Cardiac muscle cell (in vitro differentiated cells and primary cell): ENCODE measurements at regions not wholly inside any gene's neighbourhood (a gene's known extent, or its start where the extent isn't known, plus 50 kb on each side); places are given as distances from the start of the nearest gene placed in this dataset.
A peak's percentile ranks its signal among the peaks of the same experiment; 100 is the strongest.

Experiments used
- DNase-seq, 2 donors: peaks; one replicate each; pipeline versions ENCODE4 v3.0.0 to v3.0.0-alpha.2; 2010 to 2017; ENCODE audit warnings: low read depth in 1 of 2, low spot score in 1 of 2
- H3K27ac ChIP-seq: fragments of 200-600 bp; sonication (generic); 2 replicates; pipeline ENCODE4 v1.5.1; 2016
- H3K27me3 ChIP-seq: fragments of 200-600 bp; sonication (generic); 2 replicates; pipeline ENCODE4 v1.6.0; 2016; ENCODE audit warnings: control low read depth
- H3K36me3 ChIP-seq: fragments of 200-600 bp; sonication (generic); 2 replicates; pipeline ENCODE4 v1.5.1; 2016; ENCODE audit warnings: control low read depth
- H3K4me1 ChIP-seq: fragments of 200-600 bp; sonication (generic); 2 replicates; pipeline ENCODE4 v1.8.1; 2017; ENCODE audit warnings: low read depth, mild to moderate bottlenecking, mixed run types
- H3K4me3 ChIP-seq: fragments of 200-600 bp; sonication (generic); 2 replicates; pipeline ENCODE4 v1.5.1; 2016; ENCODE audit warnings: mild to moderate bottlenecking
- H3K9me3 ChIP-seq: fragments of 200-600 bp; sonication (generic); 2 replicates; pipeline ENCODE4 v1.5.1; 2017; ENCODE audit warnings: low read depth, mild to moderate bottlenecking, control low read depth
- TF ChIP-seq, protein P1 (sequence below): IDR thresholded peaks from 2 replicates; pipeline ENCODE4 v1.5.1; 2012; ENCODE audit warnings: low read depth, mild to moderate bottlenecking, low read length

DNA sequence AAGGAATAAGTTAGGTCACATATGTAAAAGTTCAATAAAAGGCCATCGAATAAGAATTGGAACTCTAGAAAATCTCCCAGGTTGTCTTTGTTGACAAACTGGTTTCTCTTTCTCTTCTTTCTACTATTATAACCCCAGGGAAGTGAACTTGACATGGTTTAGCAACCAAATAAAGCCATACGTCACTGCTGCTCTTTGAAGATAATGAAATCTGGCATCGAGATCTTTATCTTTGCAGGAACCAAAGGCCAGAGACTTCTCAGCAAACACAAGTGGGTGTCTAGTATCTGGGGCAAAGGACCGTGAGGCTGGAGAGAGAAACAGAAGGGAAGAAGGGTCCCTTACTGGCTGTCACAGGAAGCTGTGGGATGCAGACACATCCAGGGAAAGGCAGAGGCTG lies 286.7 kb upstream of the CDYL start:
- H3K4me1 ChIP-seq, result peaks cover 6% of the 10 kb centered on the region
- no peak overlapping the region for H3K4me3 ChIP-seq
- DNase-seq, result no peak
- no peaks in the 10 kb centered on the region for H3K27me3 ChIP-seq
- no peaks in the 10 kb centered on the region for H3K36me3 ChIP-seq
- H3K27ac ChIP-seq, result no peak overlapping the region
- TF ChIP-seq, protein P1, sequence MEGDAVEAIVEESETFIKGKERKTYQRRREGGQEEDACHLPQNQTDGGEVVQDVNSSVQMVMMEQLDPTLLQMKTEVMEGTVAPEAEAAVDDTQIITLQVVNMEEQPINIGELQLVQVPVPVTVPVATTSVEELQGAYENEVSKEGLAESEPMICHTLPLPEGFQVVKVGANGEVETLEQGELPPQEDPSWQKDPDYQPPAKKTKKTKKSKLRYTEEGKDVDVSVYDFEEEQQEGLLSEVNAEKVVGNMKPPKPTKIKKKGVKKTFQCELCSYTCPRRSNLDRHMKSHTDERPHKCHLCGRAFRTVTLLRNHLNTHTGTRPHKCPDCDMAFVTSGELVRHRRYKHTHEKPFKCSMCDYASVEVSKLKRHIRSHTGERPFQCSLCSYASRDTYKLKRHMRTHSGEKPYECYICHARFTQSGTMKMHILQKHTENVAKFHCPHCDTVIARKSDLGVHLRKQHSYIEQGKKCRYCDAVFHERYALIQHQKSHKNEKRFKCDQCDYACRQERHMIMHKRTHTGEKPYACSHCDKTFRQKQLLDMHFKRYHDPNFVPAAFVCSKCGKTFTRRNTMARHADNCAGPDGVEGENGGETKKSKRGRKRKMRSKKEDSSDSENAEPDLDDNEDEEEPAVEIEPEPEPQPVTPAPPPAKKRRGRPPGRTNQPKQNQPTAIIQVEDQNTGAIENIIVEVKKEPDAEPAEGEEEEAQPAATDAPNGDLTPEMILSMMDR, result no peak
- no peaks in the 10 kb centered on the region for H3K9me3 ChIP-seq

DNA sequence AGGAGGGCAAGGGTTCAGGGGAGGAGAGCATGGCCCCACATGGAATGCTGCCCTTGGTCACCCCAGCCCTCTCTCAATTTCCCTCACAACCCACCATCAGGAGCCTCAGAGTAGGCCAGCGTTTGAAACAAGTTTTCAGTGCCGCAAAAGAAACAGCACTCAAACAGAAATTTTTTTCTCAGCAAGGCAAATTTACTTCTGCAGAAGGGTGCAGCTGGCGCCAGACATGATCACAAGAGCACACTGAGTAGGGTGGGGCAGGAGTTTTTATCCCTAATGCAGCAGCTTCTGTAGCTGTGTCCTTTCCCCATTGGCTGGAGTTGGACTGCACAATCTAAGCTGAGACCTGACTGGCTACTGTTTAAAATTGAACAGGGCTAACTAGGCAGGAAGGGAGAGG lies 287.8 kb upstream of the CDYL start:
- TF ChIP-seq, protein P1, result no peak
- Histone ChIP-seq H3K27ac (no peak overlapping the region), H3K4me1 (peaks cover 6% of the 10 kb centered on the region), H3K36me3 (no peaks in the 10 kb centered on the region), H3K27me3 (no peaks in the 10 kb centered on the region), H3K4me3 (no peak overlapping the region), H3K9me3 (no peaks in the 10 kb centered on the region)
- DNase-seq, result no peak

DNA sequence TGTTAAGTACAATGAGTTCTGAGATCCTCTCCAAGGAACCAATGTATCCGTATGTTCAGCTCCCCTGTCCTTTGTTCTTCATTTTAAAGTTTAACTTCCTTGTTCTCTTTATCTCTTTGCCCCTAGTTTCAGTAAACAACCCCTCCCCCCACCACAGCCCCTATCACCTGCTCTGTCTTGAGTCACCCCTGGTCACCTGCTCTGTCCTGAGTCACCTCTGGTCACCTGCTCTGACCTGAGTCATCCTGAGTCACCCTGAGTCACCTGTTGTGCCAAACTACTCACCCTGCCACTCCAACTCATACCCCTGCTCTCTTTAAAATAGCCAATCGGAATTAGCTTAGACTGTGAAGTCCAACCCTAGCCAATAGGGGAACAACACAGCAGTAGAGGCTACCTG lies 288.7 kb upstream of the CDYL start:
- Histone ChIP-seq H3K27ac (no peak overlapping the region), H3K4me3 (no peak overlapping the region), H3K4me1 (peaks cover 6% of the 10 kb centered on the region), H3K36me3 (no peaks in the 10 kb centered on the region), H3K27me3 (no peaks in the 10 kb centered on the region), H3K9me3 (no peaks in the 10 kb centered on the region)
- TF ChIP-seq, protein P1, result no peak
- DNase-seq, result no peak

DNA sequence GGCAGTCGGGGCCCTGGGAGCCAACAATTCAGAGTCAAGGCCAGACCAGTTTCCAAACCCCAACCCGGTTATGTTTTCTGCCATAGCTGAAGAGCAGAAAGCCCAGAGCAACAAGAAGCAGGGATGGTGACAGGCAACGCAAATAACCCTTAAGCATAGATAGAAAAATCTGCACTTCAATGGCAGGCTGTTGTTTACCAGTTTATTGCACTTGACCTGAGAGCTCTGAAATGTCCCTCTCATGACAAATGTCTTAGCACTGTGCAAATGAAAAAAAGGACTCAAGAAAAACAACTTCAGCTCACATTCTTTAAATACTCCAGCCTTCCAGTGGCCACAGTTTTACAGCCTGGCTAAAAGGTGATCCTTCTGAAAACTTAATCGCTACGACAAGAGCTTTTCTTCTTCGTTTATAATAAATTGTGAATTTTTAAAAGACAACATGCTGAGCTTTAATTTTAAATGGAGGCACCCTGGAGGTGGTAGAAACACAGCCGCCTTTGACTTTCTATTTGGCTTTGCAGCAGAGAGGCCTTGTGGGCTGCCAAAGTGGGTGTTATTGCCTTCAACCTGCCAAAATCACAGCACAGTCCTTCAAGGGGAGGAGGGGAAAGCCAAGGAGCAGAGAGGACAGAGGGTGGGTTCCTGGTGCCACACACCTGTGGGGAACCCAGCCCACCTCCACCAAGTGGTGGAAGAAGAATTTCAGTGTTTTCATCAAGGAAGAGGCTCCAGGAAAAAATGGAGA lies 289.5 kb upstream of the CDYL start:
- no peak overlapping the region for H3K4me3 ChIP-seq
- H3K4me1 ChIP-seq, result peaks cover 7% of the 10 kb centered on the region
- TF ChIP-seq, protein P1, result no peak
- H3K27ac ChIP-seq, result peak overlapping the region; percentile 45
- no peaks in the 10 kb centered on the region for H3K36me3 ChIP-seq
- H3K9me3 ChIP-seq, result no peaks in the 10 kb centered on the region
- DNase-seq, result peak in 1 of 2 donors; percentile 28
- H3K27me3 ChIP-seq, result no peaks in the 10 kb centered on the region

DNA sequence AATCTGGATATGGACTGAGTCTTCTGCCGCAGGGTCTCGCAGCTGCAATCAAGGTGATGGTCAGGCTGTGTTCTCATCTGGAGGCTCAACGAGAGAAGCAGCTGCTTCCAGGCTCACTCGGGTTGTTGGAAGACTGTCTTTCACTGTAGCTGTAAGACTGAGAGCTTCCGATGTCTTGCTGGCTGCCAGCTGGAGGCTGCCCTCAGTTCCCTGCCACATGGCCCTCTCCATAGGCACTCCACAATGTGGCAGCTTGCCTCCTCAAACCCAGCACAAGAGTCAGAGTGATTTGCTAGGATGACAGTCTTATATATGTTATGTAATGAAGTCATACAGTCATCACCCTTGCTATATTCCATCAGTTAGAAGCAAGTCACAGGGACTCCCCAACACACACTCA lies 290.5 kb upstream of the CDYL start:
- Histone ChIP-seq H3K9me3 (no peaks in the 10 kb centered on the region), H3K36me3 (no peaks in the 10 kb centered on the region), H3K27me3 (no peaks in the 10 kb centered on the region), H3K27ac (no peak overlapping the region), H3K4me3 (no peak overlapping the region), H3K4me1 (peaks cover 17% of the 10 kb centered on the region)
- no peak for DNase-seq
- TF ChIP-seq, protein P1, result no peak
